K562 (cell line): ENCODE measurements at regions not wholly inside any gene's neighbourhood (a gene's known extent, or its start where the extent isn't known, plus 50 kb on each side); places are given as distances from the start of the nearest gene placed in this dataset.

Source experiments
- ATAC-seq: fragments of 200-7000 bp; cut with Tn5 transposase; 3 replicates; pipeline ENCODE4 v1.9.1; 2020; ENCODE audit warnings: moderate library complexity
- BruUV-seq: library from RNA; stranded (reverse); fragments of 400-500 nt; replicated peaks from 2 replicates; lab custom pipeline; 2021; lab: Mats Ljungman, UMichigan
- CTCF ChIA-PET: fragments of 300-600 bp; formaldehyde crosslinking; extraction: SDS; loops from one replicate; lab custom pipeline; 2021; ENCODE audit warnings: low intra/inter-chr PET ratio; lab: Yijun Ruan, JAX
- POLR2A ChIA-PET: fragments of 300-600, 350-650 bp; sonication (Branson Sonifier 250); formaldehyde crosslinking; extraction: SDS; loops from one replicate; lab custom pipeline; 2021; ENCODE audit warnings: antibody characterized with exemption, inconsistent platforms; lab: Yijun Ruan, JAX
- DNase-seq, 4 experiments: peaks; one replicate each; pipeline versions ENCODE4 v3.0.0 to v3.0.0-alpha.2; 2011 to 2018; ENCODE audit warnings: low spot score in 3 of 4, mixed read lengths in 3 of 4; ENCODE audit errors: extremely low read depth in 1 of 4
- FAIRE-seq: peaks from 2 replicates; lab custom pipeline; 2011; peaks lifted over from hg19 to GRCh38; lab: Jason Lieb, UNC
- H2AFZ ChIP-seq: 2 replicates; pipeline ENCODE4 v1.6.0; 2011; ENCODE audit warnings: low read depth, low read length, control low read depth, inconsistent platforms
- H3K27ac ChIP-seq: fragments of 200-600 bp; 3 replicates; pipeline ENCODE4 v1.8.0; 2011; ENCODE audit warnings: low read depth, mild to moderate bottlenecking, control low read depth, inconsistent platforms, low read length, moderate library complexity, mixed read lengths; ENCODE audit errors: extremely low read depth
- H3K27me3 ChIP-seq, 2 experiments: fragments of 300-600 bp in 1 of 2; 2 replicates in 1 of 2; 3 replicates in 1 of 2; pipeline versions ENCODE4 v1.6.0 to v1.8.0; 2011; ENCODE audit warnings: inconsistent platforms in 2 of 2, low read length in 2 of 2, mild to moderate bottlenecking in 1 of 2, mixed read lengths in 1 of 2, moderate library complexity in 1 of 2; ENCODE audit not compliant: control insufficient read depth in 2 of 2, insufficient read depth in 2 of 2
- H3K36me3 ChIP-seq: fragments of 300-600 bp; 3 replicates; pipeline ENCODE4 v1.8.0; 2011; ENCODE audit warnings: mild to moderate bottlenecking, low read length, inconsistent platforms; ENCODE audit not compliant: control insufficient read depth, insufficient read depth
- H3K4me1 ChIP-seq, 2 experiments: fragments of 200-600 bp in 1 of 2; replicated peaks in 1 of 2; 2 replicates in 1 of 2; 3 replicates in 1 of 2; pipeline versions ENCODE4 v1.5.1 to v1.8.0; 2011; ENCODE audit warnings: inconsistent platforms in 2 of 2, low read length in 2 of 2, mild to moderate bottlenecking in 1 of 2, mixed read lengths in 1 of 2, moderate library complexity in 1 of 2; ENCODE audit not compliant: control insufficient read depth in 2 of 2, insufficient read depth in 2 of 2
- H3K4me2 ChIP-seq: 2 replicates; pipeline ENCODE4 v1.6.1; 2011; ENCODE audit warnings: low read length, control low read depth, inconsistent platforms, mixed read lengths; ENCODE audit not compliant: insufficient read depth
- H3K4me3 ChIP-seq: fragments of 200-600 bp; sonication (generic), shearing (Covaris generic); 2 replicates; pipeline ENCODE4 v1.5.1; 2016; ENCODE audit warnings: control low read depth, inconsistent platforms
- H3K79me2 ChIP-seq: fragments of 200-600 bp; 3 replicates; pipeline ENCODE4 v1.8.0; 2011; ENCODE audit warnings: low read length, inconsistent platforms; ENCODE audit not compliant: control insufficient read depth, insufficient read depth
- H3K9ac ChIP-seq, 2 experiments: 2 replicates each; pipeline versions ENCODE4 v1.6.0 to v1.6.1; 2011; ENCODE audit warnings: low read depth in 2 of 2, low read length in 2 of 2, control low read depth in 1 of 2, inconsistent platforms in 1 of 2, mild to moderate bottlenecking in 1 of 2, mixed read lengths in 1 of 2; ENCODE audit not compliant: insufficient read depth in 1 of 2
- H3K9me1 ChIP-seq: one replicate; pipeline ENCODE4 v1.6.0; 2011; ENCODE audit warnings: inconsistent platforms, mild to moderate bottlenecking, low read length, moderate library complexity; ENCODE audit not compliant: control insufficient read depth, insufficient read depth
- H3K9me3 ChIP-seq: replicated peaks from 2 replicates; pipeline ENCODE4 v1.5.1; 2011; ENCODE audit warnings: low read depth, low read length, inconsistent platforms; ENCODE audit not compliant: control insufficient read depth, insufficient read depth
- H4K20me1 ChIP-seq: replicated peaks from 2 replicates; pipeline ENCODE4 v1.6.1; 2011; ENCODE audit warnings: low read length, inconsistent platforms, mixed read lengths; ENCODE audit not compliant: control insufficient read depth, insufficient read depth
- C11orf30 ChIP-seq: fragments of 450-650 bp; IDR thresholded peaks from 2 replicates; pipeline ENCODE4 v1.6.1; 2016; ENCODE audit warnings: low read depth, mild to moderate bottlenecking
- FOXM1 ChIP-seq, 2 experiments: fragments of 450-650 bp in 1 of 2; sonication (generic) in 1 of 2; formaldehyde crosslinking in 1 of 2; IDR thresholded peaks; 2 replicates each; pipeline versions ENCODE4 v1.6.1 to v1.9.0; 2017 to 2022; ENCODE audit warnings: low read depth in 2 of 2, mild to moderate bottlenecking in 2 of 2, missing genetic modification reagents in 1 of 2, moderate library complexity in 1 of 2
- POLR3G ChIP-seq: IDR thresholded peaks from 2 replicates; pipeline ENCODE4 v1.6.1; 2011; ENCODE audit not compliant: insufficient read length, insufficient replicate concordance; ENCODE audit errors: extremely low read depth
- TAF9B ChIP-seq: fragments of 450-650 bp; IDR thresholded peaks from 2 replicates; pipeline ENCODE4 v1.6.1; 2018; ENCODE audit warnings: mild to moderate bottlenecking; ENCODE audit not compliant: partially characterized antibody
- TCF3 ChIP-seq: sonication (generic); formaldehyde crosslinking; IDR thresholded peaks from 2 replicates; pipeline ENCODE4 v1.4.0; 2020; ENCODE audit warnings: mild to moderate bottlenecking, missing genetic modification reagents
- TEAD2 ChIP-seq: fragments of 450-650 bp; IDR thresholded peaks from 2 replicates; pipeline ENCODE4 v1.6.1; 2016; ENCODE audit warnings: missing genetic modification characterization, control low read depth, missing compliant biosample characterization
- TFE3 ChIP-seq: fragments of 450-650 bp; formaldehyde crosslinking; IDR thresholded peaks from 2 replicates; pipeline ENCODE4 v1.4.0; 2020; ENCODE audit warnings: mild to moderate bottlenecking, mixed read lengths
- XRCC5 ChIP-seq: fragments of 200-400 bp; formaldehyde crosslinking; IDR thresholded peaks from 2 replicates; pipeline ENCODE4 v1.6.1; 2017; ENCODE audit warnings: low read depth, mild to moderate bottlenecking, low read length
- ZNF280A ChIP-seq: fragments of 450-650 bp; IDR thresholded peaks from 2 replicates; pipeline ENCODE4 v1.6.1; 2018; ENCODE audit warnings: mild to moderate bottlenecking, low read depth; ENCODE audit not compliant: partially characterized antibody
- ZNF324 ChIP-seq: fragments of 250-450 bp; sonication (Bioruptor Pico); IDR thresholded peaks from 2 replicates; pipeline ENCODE4 v1.4.0; 2020; ENCODE audit warnings: mild to moderate bottlenecking
- ZNF511 ChIP-seq: sonication (generic); formaldehyde crosslinking; IDR thresholded peaks from 2 replicates; pipeline ENCODE4 v1.8.0; 2022; ENCODE audit warnings: mild to moderate bottlenecking, missing genetic modification reagents
- in situ Hi-C: fragments of 300-500 bp; cut with MboI; formaldehyde crosslinking; loops from 4 replicates; pipeline ENCODE4 v1.15.0; 2018; ENCODE audit warnings: inconsistent platforms, mixed read lengths
- intact Hi-C: fragments of 100-400 bp; cut with micrococcal nuclease; formaldehyde crosslinking; loops from 2 replicates; pipeline ENCODE4 v1.14.2; 2022

- no peak for ATAC-seq
- H3K4me1 ChIP-seq: no peaks in the 10 kb centered on the region
- POLR2A ChIA-PET: no interaction called here
Observed at GRCh38 chr2:52818958-52819357, 948.6 kb upstream of the CHAC2 start.

More at GRCh38 chr2:52818958-52819357, 948.6 kb upstream of the CHAC2 start:
- intact Hi-C loops: no loop called here
- CTCF ChIA-PET: no interaction called here
- Histone ChIP-seq H3K36me3 (no peaks in the 10 kb centered on the region), H4K20me1 (no peaks in the 10 kb centered on the region), H2AFZ (no peak overlapping the region), H3K4me3 (no peak overlapping the region), H3K27me3 (no peaks in the 10 kb centered on the region), H3K9me3 (no peaks in the 10 kb centered on the region), H3K9me1 (no peaks in the 10 kb centered on the region), H3K27ac (no peak overlapping the region), H3K79me2 (no peaks in the 10 kb centered on the region), H3K9ac (no peak overlapping the region), H3K4me2 (no peak overlapping the region)
- BruUV-seq: no TSS peak
- TF ChIP-seq XRCC5 (no peak), ZNF280A (no peak), FOXM1 (IDR thresholded peaks at IDR 0.05; ENCODE audit: low read depth) (no peak), FOXM1 (CRISPR knock-in tag; IDR thresholded peaks at IDR 0.05; ENCODE audit: low read depth) (no peak), POLR3G (no peak), ZNF324 (CRISPR knock-in tag) (no peak), TEAD2 (tag) (no peak), TFE3 (CRISPR knock-in tag) (no peak), ZNF511 (no peak), C11orf30 (no peak), TAF9B (no peak), TCF3 (CRISPR knock-in tag) (no peak)
- DNase-seq (no peak), FAIRE-seq (no peak)
- in situ Hi-C loops: no loop called here
